ENCODE measurements at regions not wholly inside any gene's neighbourhood (a gene's known extent, or its start where the extent isn't known, plus 50 kb on each side); places are given as distances from the start of the nearest gene placed in this dataset.

DNA sequence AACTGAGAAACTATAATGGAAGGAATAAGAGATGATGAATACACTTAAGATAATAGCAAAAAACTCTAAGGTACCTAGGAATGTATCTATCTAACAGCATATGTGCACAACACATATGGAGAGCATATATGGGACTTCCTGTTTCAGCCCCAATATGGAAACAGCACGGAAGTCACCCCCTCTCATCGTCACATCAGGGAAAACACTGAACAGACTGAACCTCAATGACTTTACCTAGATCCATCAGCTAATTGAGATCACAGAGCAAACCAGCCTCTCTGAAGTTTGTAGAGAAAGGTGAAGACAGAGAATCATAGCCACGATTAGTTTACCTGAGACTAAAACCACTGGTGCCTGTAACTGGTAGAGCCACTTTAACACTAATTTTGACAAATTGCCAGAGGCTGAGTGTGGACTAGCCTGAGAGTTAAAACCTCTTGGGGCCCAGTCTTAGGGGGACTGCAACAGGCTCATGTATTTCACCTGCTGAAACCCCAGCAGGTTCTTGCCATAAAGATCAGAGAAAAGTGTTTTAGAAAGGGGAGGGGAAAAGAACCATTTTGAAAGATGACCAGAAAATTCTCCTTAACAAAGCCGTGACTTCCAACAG lies 722.6 kb downstream of the TBC1D22A start:
- DNase-seq, result no peak

DNA sequence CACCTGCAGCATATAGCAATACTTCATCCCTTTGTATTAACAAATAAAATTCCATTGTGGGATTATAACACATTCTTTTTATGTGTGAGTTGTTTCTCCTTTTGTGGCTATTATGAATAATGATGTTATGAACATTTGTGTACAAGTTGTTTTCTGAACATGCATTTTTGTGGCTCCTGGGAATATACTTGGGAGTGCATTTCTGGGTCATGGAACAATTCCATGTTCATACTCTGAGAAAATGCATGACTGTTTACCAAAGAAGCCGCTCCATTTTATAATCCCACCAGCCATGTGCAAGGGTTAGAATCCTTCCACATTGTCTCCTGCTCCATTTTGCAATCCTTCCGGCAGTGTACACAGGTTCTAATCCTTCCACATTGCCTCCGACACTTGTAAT lies 713.8 kb downstream of the TBC1D22A start:
- DNase-seq, result no peak

DNA sequence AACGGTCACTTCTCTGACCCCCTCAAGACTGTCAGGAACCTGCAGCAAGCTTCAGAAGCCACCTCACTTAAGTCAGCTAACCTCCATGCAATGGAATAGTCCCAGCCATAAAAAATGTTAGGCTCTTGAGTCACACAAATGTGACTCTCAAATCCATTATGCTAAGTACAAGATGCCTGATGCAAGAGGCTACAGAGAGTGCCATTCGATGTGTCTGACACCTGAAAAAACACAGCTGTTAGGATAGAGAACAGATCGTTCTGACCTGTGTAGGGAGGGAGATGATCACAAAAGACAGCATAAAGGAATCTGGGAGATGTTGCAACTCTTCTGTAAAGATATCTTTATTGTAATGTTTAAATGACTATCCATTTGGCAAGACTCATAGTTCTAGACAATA lies 712.4 kb downstream of the TBC1D22A start:
- DNase-seq, result no peak

DNA sequence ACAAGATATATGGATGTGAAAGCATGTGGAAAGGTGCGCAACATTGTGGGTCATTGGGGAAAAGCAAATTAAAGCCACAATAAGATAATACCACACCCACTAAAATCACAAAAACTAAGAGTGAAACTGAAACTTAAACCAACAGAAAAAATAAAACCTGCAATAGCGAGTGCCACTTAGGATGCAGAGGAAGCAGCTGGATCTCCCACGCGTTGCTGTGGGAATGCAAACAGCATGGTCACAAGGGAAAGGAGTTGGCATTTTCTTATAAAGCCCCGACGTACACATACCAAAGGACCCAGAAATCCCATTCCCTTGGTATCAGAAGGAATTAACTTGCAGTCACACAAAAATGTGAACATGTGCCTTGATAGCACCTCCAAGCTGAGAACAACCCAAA lies 712.0 kb downstream of the TBC1D22A start:
- DNase-seq, result no peak

DNA sequence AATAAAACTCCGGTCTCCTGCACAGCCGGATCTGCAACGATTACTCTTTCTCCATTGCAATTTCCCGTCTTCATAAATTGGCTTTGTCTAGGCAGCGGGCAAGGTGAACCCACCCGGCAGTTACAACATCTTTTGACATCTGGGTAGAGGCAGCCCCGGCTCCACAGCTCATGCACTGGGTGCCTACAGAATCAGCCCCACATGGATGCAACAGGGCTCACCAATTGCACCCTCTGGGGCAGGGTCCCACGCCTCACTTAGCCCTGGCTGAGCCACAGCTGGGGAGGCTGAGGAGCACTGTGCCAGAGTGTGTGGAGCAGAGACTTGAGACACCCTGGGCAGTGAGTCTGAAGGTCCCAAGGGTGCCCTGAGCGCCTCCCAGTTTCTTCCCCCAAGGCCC lies 710.2 kb downstream of the TBC1D22A start:
- no peak for DNase-seq

DNA sequence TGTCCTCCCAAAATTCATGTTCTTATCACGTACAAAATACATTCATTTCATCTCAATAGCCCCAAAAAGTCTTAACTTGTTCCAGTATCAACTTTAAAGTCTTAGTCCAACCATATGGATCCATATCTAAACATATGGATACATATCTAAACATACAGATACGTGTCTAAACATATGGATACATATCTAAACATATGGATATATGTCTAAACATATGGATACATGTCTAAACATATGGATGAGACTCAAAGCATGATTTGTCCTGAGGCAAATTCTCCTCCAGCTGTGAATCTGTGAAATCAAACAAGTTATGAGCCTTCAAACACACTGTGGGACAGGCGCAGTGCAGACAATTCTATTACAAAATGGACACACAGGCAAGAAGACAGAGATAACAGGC lies 709.0 kb downstream of the TBC1D22A start:
- no peak for DNase-seq

DNA sequence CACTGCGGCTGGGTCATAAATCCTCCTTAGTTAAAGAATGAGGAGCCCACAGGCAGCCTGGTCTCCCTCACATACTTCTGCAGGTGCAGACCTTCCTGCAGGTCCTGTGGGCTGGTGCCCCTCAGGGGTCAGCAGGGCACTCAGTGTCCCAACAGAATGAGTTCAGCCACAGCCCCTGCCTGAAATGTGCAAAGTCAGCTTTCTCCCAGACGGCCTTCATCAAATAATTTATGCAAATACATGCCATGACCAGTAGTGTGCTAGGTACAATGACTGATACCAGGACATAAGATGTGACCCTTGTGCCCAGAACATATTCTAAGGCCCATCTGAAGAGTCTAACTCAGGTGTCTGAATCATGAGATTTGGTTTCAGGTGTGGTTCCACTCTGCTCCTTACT lies 703.4 kb downstream of the TBC1D22A start:
- no peak for DNase-seq

DNA sequence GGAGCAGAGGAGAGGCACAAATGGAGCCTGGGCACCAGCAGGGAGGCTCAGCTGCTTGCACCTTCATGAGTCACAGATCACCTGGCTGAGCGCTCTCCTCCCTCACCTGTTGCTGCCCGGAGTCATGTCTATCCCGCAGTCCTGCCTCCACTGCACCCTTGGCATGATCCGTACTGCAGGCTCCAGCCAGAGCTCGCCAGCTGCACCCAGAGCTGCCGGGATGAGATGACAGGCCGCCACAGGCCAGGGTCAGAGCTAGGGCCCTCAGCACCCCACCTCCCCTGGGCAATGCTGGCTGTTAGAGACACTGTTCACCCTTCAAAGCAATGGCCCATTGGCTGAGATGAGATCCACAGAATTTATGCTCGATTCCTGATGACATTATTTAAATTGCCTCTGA lies 702.8 kb downstream of the TBC1D22A start:
- no peak for DNase-seq

DNA sequence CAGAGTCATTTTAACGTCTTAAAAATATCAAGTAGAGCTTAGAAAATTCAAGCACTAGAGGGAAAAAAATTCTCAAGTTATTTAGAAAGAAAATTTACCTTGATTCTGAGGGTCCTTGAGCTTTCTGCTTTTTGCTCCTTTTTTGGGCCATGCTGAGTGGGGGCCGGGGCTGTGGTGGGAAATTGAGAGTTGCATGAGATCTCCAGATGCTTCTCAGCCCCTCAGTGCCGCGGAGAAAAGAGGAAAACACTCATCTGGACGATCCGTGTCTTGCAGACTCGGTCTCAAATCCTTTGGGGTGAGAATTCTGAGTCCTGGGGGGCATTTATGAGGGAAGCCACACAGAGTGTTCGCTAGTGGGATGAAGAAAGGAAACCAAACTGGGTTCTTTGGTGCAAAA lies 700.8 kb downstream of the TBC1D22A start:
- no peak for DNase-seq

DNA sequence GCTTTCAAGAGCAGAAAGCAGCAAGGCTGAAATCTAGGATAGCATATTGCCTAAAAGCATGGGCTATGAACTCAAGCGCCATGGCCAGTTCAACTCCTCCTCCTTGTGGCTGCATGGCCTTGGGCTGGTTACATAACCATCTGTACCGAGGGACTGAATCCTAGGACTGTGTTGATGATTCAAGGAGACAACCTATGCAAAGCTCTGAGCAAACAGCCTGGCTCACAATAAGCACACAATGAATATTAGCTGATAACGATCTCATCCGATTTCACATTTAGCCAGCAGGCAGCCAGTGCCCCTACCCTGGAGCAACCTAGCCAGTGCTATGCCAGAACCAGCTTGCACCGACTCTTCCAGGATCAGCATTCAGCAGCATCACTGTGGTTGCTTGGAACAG lies 698.4 kb downstream of the TBC1D22A start:
- DNase-seq, result no peak

DNA sequence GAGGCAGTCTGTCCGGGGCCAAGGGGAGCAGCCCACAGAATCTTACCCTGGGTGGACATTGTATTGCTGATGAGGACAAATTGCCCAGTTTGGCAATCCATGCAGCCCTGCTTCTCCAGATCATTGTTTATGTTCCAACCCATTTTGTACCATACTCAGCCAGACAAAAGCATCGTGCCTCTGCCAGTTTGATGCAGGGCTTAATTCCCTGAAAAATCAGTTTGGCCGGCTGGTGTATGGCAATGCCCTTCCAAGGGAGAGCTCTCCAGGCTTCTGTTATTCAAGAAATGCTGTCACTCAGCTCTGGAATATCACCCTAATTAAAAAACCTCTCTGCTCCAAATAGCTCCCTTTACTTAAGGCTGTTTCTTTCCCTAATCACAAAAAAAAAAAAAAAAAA lies 697.7 kb downstream of the TBC1D22A start:
- no peak for DNase-seq

DNA sequence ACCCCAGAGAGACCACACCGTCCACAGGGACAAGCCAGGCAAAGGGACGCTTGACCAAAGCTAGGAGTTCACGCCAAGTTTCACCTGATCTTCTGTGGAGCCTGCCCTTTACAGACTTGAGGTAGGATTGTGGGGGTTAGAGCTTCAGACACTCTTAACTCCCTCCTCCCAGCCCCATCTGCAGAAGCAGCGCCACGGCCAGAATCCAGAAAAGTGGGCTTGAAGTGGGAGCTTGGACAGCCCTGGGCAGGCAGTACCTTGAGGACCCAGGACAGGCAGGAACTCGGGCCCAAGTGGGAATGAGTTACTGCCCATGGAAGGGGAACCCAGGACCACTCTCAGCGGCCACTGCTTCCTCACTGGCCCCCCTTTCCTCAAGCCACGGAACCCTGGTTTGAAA lies 695.9 kb downstream of the TBC1D22A start:
- no peak for DNase-seq

DNA sequence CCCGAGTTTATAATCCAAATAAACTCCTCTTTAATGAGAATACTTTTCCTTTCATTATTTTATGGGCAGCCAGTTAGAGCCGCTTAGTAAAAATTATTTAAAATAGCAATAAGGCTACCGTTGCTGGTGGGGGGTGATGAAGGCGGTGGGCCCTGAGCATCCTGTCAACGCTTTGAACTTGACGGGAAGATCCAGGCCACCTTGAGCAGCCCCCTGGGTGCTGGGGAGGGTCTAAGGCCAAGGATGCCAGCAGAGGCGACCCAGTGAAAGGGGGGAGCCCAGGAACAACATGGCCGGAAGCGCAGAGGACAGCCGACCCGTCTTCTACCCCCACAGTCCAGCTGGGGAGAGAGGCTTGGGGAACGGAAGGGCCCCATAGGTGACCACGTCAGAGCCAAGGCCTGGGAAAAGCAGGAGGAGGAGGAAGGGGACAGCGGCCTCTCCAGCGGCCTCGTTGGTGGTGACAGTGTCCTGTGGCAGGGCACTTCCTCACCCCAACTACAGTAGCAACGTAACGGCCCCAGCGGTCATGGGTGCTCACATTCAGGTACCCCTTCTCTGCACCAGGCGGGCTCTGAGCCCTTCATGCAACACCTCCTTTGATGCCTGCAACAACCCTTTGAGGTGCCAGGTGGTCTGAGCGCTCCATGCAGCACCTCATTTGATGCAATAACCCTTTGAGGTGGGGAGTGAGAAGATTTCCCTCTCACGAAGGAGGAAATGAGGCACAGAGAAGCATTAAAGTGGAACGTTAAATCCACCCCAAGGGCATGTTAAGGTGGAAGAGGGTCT lies 695.3 kb downstream of the TBC1D22A start:
- no peak for DNase-seq

DNA sequence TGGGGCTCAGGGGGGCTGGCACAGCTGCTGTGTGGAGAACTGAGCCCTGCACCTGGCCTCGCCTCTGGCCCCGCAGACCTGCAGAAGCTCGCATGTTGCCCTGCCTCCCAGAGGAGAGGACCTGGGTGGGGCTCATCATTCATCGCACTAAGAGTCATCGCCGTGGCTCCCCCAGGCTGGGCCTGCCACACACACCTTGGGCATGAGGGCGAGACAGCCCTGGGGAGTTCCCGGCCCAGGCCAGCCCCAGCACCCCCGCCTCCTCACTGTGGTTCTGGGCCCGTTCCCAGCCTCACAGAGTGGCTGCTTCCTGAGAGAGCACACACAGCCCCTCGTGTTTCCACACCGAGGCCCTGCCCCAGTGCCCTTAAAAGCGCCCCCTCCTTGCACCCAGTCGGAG lies 694.6 kb downstream of the TBC1D22A start:
- DNase-seq, result no peak

DNA sequence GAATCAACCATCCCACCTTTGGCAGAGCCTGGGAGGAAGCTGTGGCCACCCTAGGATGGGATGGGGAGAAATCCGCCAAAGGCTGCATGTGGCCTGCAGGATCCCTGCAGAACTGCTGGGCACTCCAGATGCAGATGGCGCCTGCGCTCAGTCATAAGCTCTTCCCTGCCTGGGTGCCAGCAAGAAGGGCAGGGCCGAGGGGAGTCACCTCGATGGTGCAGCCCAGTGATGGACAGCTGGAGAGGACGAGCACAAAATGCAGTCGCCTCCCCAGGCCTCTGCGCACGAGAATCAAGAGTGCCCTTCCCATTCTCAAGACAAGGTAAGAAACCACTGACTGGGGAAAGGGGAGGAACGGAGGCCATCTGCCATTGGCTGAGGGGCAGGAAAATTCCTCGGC lies 693.6 kb downstream of the TBC1D22A start:
- no peak for DNase-seq

DNA sequence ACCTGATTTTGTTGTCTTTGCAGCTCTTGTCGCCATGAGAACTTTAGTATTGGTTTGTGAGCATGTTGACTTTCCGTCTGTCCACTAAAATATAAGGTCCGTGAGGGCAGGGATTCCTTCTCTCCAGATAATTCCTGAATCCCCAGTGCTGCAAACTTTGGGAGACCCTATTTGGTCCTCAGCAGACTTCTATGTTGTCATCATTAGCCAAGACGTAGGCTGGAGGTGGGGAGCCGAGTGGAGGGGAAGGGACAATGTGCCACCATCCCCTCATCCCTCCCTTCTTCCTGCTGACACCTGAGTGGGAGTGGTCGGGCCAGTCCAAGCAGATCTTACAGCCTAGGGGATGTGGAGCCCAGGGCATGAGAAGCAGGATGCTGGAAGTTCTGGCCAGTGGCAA lies 690.6 kb downstream of the TBC1D22A start:
- DNase-seq, result no peak

DNA sequence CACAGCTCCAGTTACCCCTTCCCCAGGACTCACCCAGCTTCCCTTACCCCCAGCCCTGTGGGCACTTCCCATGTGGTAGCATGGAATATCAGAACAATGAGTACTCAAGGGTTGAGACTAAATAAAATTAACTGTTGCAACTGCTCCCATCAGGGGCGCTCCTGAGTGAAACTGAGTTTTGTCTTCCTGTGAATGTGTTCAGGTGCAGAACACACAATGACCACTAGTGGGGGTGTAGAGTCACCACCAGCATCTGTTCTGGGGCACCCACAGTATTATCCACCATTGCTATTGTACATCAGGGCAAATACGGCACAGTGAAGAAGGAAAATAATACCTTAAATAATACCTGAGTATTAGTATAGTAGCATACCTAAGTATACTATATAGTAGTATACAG lies 689.7 kb downstream of the TBC1D22A start:
- DNase-seq, result no peak

DNA sequence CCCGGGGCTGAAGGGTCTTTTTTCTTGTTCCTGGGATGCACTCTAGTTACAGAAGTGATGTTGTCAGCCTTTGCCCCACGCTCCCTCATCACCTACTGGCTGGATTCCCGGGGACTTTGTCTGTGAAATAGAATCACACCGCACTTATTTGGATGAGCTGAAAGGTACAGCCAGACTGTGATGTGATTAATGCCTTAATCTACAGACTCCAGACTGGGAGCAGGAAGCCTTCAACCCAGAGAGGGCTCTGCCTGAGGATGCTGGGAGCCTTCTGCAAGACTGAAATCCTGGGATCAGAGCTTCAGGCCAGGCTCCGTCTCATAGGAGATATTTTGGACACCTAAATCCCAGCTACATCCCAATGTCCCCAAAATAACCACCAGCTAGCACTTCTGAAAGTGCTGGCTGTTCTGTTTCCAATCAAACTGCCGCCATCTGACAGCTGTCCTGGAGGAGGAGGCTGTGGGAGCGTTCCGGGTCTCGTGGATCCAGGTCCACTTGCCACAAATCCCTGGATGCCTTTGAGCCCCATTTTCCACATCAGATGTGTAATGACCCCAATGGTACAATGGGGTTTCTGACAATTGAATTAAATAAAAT lies 688.5 kb downstream of the TBC1D22A start:
- DNase-seq, result no peak

DNA sequence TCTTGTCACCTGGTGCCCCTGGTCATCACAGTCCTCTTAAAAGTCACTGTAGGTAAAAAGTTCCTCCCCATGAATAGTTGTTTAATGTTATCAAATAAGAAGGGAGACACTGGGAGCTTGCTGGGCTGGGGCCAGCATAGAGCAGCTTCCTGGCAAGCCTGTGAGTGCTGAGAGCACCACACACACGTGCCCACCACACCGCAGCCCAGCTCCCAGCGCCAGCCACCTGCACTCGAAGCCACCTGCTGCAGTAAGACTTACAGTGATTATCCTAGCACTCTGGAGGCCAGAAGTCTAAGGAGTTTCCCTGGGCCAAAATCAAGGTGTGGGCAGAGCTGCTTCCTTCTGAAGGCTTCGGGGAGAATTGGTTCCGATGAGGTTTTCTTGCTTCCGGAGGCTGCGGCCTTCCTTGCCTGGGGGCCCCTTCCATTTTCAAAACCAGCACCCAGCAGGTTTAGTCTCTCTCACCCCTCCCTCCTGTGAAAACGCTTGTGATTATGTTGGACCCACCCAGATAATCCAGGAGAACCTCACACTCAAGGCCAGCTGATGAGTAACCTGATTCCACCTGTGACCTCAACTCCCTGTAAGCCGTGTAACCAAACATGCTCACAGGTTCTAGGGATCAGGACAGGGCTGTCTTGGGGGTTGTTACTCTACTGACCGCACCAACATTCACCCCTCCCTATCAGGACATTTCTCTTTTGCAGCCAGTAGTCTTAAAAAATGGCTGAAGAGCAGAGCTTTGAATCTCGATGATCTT lies 687.2 kb downstream of the TBC1D22A start:
- no peak for DNase-seq

DNA sequence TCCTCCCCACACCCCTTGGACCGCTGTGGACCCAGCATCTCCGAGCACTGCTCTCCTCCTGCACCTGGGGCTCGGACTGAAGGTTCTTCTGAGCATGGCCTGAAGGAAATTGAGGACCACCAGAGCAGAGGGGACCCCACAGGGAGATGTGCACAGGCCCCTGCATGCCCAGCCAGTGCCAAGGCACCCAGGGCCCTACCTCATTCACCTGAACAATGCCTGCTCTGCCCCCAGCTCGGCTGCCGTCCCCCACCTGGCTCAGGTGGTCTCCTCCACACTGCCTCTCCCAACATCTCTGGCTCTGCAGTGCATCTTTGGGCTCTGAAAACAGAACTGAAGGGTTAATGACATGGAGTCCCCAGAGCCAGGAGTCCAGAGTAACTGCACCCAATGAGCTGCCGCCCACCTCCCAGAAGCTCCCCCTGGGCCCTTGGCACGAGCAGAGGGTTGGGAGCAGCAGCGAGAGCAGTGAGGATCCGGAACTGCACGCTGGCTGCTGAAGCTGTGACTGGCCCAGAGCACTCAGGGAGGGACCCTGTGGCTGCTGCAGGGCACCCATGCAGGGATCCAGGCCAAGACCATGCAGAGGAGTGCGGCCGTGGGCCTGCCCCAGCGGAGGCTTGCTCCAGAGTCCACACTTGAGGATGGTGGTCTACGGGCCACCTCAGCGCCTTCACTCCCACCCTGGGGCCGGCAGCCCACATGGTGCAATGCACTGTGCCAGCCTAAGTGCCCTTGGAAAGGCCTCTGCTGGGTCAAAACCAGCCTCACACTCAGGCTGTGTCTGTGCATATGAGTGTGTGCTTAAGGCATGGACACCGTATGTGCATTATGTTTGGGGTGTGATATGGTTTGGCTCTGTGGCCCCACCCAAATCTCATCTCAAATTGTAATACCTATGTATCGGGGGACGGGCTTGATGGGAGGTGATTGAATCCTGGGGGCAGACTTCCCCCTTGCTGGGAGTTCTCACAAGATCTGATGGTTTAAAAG lies 686.1 kb downstream of the TBC1D22A start:
- DNase-seq, result no peak

DNA sequence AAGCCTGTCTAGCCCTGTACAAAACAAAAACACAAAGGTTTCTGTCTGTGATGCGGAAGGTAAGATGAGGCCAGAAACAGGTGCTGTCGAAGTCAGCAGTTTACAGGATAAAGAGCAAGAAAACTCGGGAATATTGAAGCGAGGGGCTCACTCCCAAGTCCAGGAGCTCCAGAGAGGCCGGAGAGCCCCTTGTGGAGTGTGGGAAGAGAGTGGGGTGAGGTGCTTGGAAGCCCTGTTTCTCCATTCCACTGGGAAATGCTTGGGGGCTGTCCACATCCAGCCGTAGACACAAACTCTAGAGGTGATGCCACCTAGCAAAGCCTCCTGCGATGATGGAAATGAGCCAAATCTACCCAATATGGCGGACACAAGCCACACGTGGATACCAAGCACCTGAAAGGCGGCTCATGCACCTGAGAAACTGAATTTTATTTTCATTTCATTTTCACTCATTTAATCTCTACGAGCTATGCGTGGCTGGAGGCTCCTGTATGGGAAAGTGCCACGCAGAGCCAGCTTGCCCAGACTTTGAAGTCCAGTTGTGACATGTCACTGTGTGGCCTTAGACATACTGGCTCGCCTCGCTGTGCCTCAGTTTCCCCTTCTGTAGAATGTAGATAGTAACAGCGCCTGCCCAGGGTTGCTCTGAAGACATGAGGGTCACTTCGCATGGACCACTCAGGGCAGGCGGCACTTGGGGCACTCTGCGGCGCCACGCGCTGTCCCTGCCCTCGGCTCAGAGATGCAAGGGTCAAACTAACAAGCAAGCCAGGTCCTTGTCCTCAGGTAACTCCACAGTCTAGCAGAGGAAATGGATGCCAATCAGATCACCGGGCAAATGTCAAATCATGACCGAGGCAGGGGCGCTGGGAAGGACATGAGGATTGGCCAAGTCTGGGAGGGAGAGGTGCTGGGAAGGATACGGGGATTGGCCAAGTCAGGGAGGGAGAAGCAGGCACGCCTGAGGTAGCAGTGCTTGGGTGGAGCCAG lies 684.7 kb downstream of the TBC1D22A start:
- DNase-seq, result no peak

Data from stimulated activated CD4-positive, alpha-beta T cell treated with anti-CD3 and anti-CD28 coated beads, Interleukin-4, amount 100 ng/mL, for 24 hours (primary cell).